NT2/D1 (cell line): ENCODE measurements at regions not wholly inside any gene's neighbourhood (a gene's known extent, or its start where the extent isn't known, plus 50 kb on each side); places are given as distances from the start of the nearest gene placed in this dataset.
A peak's percentile ranks its signal among the peaks of the same experiment; 100 is the strongest.

Source experiments
- DNase-seq: peaks from one replicate; pipeline ENCODE4 v3.0.0-alpha.2; 2011; ENCODE audit warnings: low read depth, low spot score
- H3K27me3 ChIP-seq: 2 replicates; pipeline ENCODE4 v1.6.0; 2011; ENCODE audit warnings: mild to moderate bottlenecking; ENCODE audit not compliant: insufficient read length, insufficient read depth
- H3K36me3 ChIP-seq: 2 replicates; pipeline ENCODE4 v1.6.1; 2011; ENCODE audit warnings: mild to moderate bottlenecking, low read length, mixed read lengths; ENCODE audit not compliant: insufficient read depth, insufficient read length
- H3K4me1 ChIP-seq: 2 replicates; pipeline ENCODE4 v1.5.1; 2011; ENCODE audit not compliant: insufficient read depth, insufficient read length
- H3K4me3 ChIP-seq: 2 replicates; pipeline ENCODE4 v1.5.1; 2011; ENCODE audit warnings: low read depth; ENCODE audit not compliant: insufficient read length
- H3K9ac ChIP-seq: 2 replicates; pipeline ENCODE4 v1.6.0; 2011; ENCODE audit warnings: low read depth; ENCODE audit not compliant: insufficient read length
- H3K9me3 ChIP-seq: 2 replicates; pipeline ENCODE4 v1.5.1; 2011; ENCODE audit warnings: mild to moderate bottlenecking, low read length; ENCODE audit not compliant: insufficient read depth
- SUZ12 ChIP-seq: IDR thresholded peaks from 2 replicates; pipeline ENCODE4 v1.6.1; 2011; ENCODE audit not compliant: insufficient read length, insufficient read depth; ENCODE audit errors: extremely low read depth
- YY1 ChIP-seq: IDR thresholded peaks from 2 replicates; pipeline ENCODE4 v1.6.1; 2011; ENCODE audit not compliant: insufficient read length, insufficient read depth
- ZNF274 ChIP-seq: IDR thresholded peaks from 2 replicates; pipeline ENCODE4 v1.6.1; 2011; ENCODE audit warnings: mild to moderate bottlenecking, low read depth, low read length

DNA sequence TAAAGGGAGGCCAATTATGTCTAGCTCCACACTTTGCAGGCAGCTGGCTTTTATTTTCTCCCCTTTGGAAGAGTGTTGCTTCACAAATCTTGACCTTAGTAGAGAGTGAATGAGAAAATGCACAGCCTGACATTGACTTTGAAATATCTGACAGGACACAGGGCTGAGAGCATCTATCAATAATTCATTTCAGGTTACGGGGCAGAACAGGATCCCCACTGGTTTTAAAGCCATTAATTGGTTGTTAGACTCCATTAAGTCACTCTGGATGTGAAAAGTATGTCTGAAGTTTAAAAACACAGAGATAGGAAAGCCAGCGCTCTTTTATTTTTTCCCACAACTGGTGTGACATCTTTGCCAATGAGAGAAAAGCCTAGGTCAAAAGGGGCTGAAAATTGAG, 251.9 kb upstream of the TMC3 start:
- H3K4me1 ChIP-seq = no peaks in the 10 kb centered on the region
- H3K9me3 ChIP-seq = no peaks in the 10 kb centered on the region
- no peaks in the 10 kb centered on the region for H3K36me3 ChIP-seq
- TF ChIP-seq YY1 = no peak
- no peak for TF ChIP-seq SUZ12
- TF ChIP-seq ZNF274 = no peak
- H3K9ac ChIP-seq = no peak overlapping the region
- DNase-seq = no peak
- H3K4me3 ChIP-seq = no peak overlapping the region
- no peaks in the 10 kb centered on the region for H3K27me3 ChIP-seq

DNA sequence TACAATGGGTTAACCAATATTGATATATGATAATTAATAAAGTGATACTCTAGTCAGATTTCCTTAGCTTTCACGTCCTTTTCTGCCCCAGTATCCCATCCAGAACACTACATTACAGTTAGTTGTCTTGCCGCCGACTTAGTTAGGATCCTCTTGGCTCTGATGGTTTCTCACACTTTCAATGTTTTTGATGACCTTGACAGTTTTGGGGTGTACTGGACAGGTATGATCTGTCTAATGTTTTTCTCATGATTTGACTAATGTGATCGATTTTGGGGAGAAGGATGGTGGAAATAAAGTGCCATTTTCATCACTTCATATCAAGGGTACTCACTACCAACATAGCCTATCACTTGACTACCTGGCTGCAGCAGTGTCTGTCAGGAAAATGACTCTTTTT, 245.0 kb upstream of the TMC3 start:
- Histone ChIP-seq H3K4me3 (no peak overlapping the region), H3K27me3 (no peaks in the 10 kb centered on the region), H3K4me1 (no peaks in the 10 kb centered on the region), H3K9ac (no peak overlapping the region), H3K36me3 (no peaks in the 10 kb centered on the region), H3K9me3 (no peaks in the 10 kb centered on the region)
- no peak for DNase-seq
- no peak for TF ChIP-seq ZNF274
- TF ChIP-seq SUZ12 = no peak
- no peak for TF ChIP-seq YY1

DNA sequence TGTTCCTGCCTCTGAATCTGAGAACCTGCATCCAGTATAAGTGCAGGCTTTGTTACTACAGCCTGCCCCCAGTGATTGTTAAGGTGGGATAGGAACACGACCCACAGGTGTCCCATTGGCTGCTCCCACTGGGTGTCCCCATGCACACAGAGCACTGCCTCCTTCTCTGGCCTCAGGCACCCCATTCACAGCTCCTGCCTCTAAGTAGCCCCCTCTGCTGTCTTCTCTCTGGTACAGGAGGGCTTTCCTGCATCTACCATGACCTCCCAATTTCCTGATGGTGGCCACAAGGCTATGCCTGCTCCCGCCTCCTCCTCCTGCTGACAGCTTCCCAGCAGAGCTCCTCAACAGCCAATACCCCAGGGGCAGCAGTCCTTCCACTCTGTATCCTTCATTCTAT, 238.6 kb upstream of the TMC3 start:
- H3K4me3 ChIP-seq = no peak overlapping the region
- H3K9me3 ChIP-seq = no peaks in the 10 kb centered on the region
- H3K27me3 ChIP-seq = no peaks in the 10 kb centered on the region
- no peak for TF ChIP-seq ZNF274
- peak; percentile 18 for DNase-seq
- no peaks in the 10 kb centered on the region for H3K36me3 ChIP-seq
- H3K9ac ChIP-seq = no peak overlapping the region
- no peaks in the 10 kb centered on the region for H3K4me1 ChIP-seq

DNA sequence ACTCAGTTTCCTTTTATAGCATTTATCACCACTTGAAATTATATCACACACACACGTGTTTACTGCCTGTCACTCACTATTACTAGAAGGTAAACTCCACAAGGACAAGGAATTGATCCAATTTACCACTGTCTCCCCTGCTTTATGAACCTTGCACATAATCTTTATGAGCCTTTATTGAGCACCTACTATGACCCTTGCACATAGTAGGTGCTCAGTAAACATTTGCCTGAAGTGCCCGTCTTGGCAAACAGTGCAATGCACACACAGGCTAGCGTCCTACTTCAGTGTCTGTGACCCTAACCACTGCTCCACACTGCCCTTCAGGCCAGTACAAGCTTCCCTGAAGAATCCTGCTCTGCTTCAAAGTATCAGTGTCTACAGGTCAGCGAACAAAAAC, 237.7 kb upstream of the TMC3 start:
- DNase-seq = no peak
- Histone ChIP-seq H3K36me3 (no peaks in the 10 kb centered on the region), H3K4me3 (no peak overlapping the region), H3K4me1 (no peaks in the 10 kb centered on the region), H3K27me3 (no peaks in the 10 kb centered on the region), H3K9ac (no peak overlapping the region), H3K9me3 (no peaks in the 10 kb centered on the region)
- TF ChIP-seq YY1 = no peak
- TF ChIP-seq ZNF274 = no peak
- no peak for TF ChIP-seq SUZ12

DNA sequence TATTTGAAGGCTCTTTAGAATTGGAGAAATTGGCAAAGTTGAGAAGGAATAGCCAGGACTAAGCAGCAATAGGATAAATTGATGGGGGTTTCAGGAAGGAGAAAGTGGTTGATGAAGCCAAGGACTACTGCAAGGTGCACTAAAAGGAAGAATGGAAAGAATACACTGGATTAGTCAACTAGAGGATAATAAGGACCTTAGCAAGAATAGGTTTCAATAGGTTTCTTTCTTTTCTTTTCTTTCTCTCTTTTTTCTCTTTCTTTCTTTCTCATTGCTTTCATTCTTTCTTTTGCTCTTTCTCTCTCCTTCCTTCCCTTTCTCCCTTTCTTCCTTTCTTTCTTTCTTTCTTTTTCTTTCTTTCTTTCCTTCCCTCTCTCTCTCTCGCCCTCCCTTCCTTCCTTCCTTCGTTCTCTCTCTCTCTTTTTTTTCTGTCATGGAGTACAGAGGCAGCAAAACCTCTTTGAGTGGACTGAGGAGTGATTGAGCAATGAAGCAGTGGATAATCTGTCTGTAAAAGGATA, 234.4 kb upstream of the TMC3 start:
- Histone ChIP-seq H3K36me3 (no peaks in the 10 kb centered on the region), H3K4me1 (no peaks in the 10 kb centered on the region), H3K9ac (no peak overlapping the region), H3K9me3 (no peaks in the 10 kb centered on the region), H3K27me3 (no peaks in the 10 kb centered on the region), H3K4me3 (no peak overlapping the region)
- no peak for DNase-seq
- TF ChIP-seq YY1 (no peak), ZNF274 (no peak), SUZ12 (no peak)

DNA sequence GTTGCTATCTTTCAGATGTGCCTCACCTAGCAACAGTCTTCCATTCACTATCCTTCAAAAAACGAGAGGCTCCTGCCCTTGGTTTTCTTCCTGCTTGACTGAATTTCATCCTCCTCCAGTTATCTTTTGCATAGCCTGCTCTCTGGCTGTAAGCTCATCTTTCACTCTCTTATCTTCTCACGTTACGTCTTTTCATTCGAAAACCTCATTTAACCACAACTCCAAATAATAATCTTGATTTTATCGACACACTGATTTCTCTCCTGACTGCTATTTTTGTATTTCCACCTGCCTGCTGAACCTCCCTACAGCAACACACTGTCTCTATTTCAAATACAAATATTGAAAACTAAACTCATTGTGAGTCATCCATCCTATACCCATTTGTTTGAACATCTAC, 230.7 kb upstream of the TMC3 start:
- TF ChIP-seq SUZ12 (no peak), ZNF274 (no peak), YY1 (no peak)
- DNase-seq = no peak
- H3K4me1 ChIP-seq = no peaks in the 10 kb centered on the region
- no peaks in the 10 kb centered on the region for H3K36me3 ChIP-seq
- peaks cover 23% of the 10 kb centered on the region for H3K9me3 ChIP-seq
- no peaks in the 10 kb centered on the region for H3K27me3 ChIP-seq
- no peak overlapping the region for H3K9ac ChIP-seq
- no peak overlapping the region for H3K4me3 ChIP-seq

DNA sequence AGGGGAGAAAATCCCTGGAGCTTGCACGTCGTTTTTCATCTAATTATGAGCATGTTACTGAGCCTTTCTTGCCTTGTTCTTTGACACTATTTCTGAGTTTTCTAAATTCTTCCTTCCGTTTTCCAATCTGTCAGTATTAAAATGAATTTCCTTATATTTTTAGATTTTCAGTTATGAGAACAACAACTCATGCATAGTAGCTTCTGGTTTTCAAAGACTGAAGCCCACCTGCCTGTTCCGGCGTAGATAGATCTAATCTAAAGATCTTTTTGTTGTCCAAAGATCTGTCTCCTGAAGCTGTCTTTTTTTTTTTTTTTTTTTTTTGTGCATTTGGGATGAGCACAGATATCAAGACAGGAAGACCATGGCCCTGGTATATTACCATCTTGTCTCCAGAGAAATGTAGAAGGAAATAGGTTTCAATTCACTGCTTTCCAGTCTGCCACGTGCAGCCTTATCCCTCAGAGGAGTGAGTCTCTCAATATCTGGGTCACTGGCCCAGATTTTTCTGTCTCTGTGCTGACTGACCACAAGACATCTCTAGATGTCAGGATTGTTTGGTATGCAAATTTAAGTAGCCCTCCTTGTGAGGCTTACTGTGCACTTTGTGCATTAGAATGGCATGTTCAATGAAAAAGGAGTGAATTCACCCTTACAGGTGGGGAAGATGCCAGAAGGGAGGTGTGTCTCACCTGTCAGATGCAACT, 222.3 kb upstream of the TMC3 start:
- TF ChIP-seq SUZ12 (no peak), ZNF274 (no peak), YY1 (no peak)
- no peak for DNase-seq
- no peak overlapping the region for H3K4me3 ChIP-seq

More for the DNA sequence above, 222.3 kb upstream of the TMC3 start:
- H3K9ac ChIP-seq = no peak overlapping the region
- H3K27me3 ChIP-seq = no peaks in the 10 kb centered on the region
- H3K4me1 ChIP-seq = no peaks in the 10 kb centered on the region
- peaks cover 22% of the 10 kb centered on the region for H3K9me3 ChIP-seq
- H3K36me3 ChIP-seq = no peaks in the 10 kb centered on the region
